Fibroblast of lung (primary cell): ENCODE measurements at regions not wholly inside any gene's neighbourhood (a gene's known extent, or its start where the extent isn't known, plus 50 kb on each side); places are given as distances from the start of the nearest gene placed in this dataset.

Source experiments
- DNase-seq, 2 donors: peaks; one replicate each; pipeline versions ENCODE4 v3.0.0 to v3.0.0-alpha.2; 2010; ENCODE audit warnings: low read depth in 2 of 2
- H2AFZ ChIP-seq: 2 replicates; pipeline ENCODE4 v1.5.1; 2012; ENCODE audit warnings: low read length, control low read depth, inconsistent platforms
- H3K27ac ChIP-seq: 2 replicates; pipeline ENCODE4 v1.5.1; 2011; ENCODE audit warnings: low read length, control low read depth; ENCODE audit not compliant: insufficient read depth
- H3K27me3 ChIP-seq: 2 replicates; pipeline ENCODE4 v1.5.1; 2011; ENCODE audit warnings: mild to moderate bottlenecking, low read length; ENCODE audit not compliant: control insufficient read depth, insufficient read depth
- H3K36me3 ChIP-seq: 2 replicates; pipeline ENCODE4 v1.5.1; 2011; ENCODE audit warnings: low read length; ENCODE audit not compliant: control insufficient read depth, insufficient read depth
- H3K4me1 ChIP-seq: 2 replicates; pipeline ENCODE4 v1.5.1; 2011; ENCODE audit warnings: low read length; ENCODE audit not compliant: control insufficient read depth, insufficient read depth; ENCODE audit errors: extremely low read depth
- H3K4me2 ChIP-seq: 2 replicates; pipeline ENCODE4 v1.5.1; 2011; ENCODE audit warnings: low read length, control low read depth; ENCODE audit not compliant: insufficient read depth; ENCODE audit errors: extremely low read depth
- H3K4me3 ChIP-seq, 4 experiments: fragments of 200-600 bp in 1 of 4; sonication (generic) in 1 of 4; replicated peaks in 1 of 4; 2 replicates each; pipeline ENCODE4 v1.5.1; 2011 to 2016; ENCODE audit warnings: low read length in 4 of 4, low read depth in 3 of 4, mild to moderate bottlenecking in 3 of 4, control low read depth in 2 of 4, inconsistent platforms in 1 of 4, mixed read lengths in 1 of 4; ENCODE audit not compliant: insufficient read depth in 1 of 4; ENCODE audit errors: control extremely low read depth in 1 of 4
- H3K79me2 ChIP-seq: 2 replicates; pipeline ENCODE4 v1.5.1; 2012; ENCODE audit warnings: mild to moderate bottlenecking, low read length, inconsistent platforms; ENCODE audit not compliant: control insufficient read depth, insufficient read depth
- H3K9ac ChIP-seq: 2 replicates; pipeline ENCODE4 v1.5.1; 2011; ENCODE audit warnings: mild to moderate bottlenecking, low read length, control low read depth; ENCODE audit not compliant: insufficient read depth
- H3K9me3 ChIP-seq: 2 replicates; pipeline ENCODE4 v1.5.1; 2012; ENCODE audit warnings: low read depth, low read length; ENCODE audit not compliant: control insufficient read depth, insufficient read depth
- H4K20me1 ChIP-seq: 2 replicates; pipeline ENCODE4 v1.5.1; 2011; ENCODE audit warnings: low read length; ENCODE audit not compliant: control insufficient read depth, insufficient read depth; ENCODE audit errors: extremely low read depth
- CTCF ChIP-seq, 2 donors: IDR thresholded peaks in 1 of 2; conservative IDR thresholded peaks in 1 of 2; 1 replicate in 1 of 2; 2 replicates in 1 of 2; pipeline ENCODE4 v1.5.1; 2011 to 2012; ENCODE audit warnings: low read length in 2 of 2, control low read depth in 1 of 2, inconsistent platforms in 1 of 2, low read depth in 1 of 2, mild to moderate bottlenecking in 1 of 2
- EZH2 ChIP-seq: IDR thresholded peaks from 2 replicates; pipeline ENCODE4 v1.5.1; 2012; ENCODE audit warnings: low read length, control low read depth, mild to moderate bottlenecking; ENCODE audit errors: missing control alignments

DNA sequence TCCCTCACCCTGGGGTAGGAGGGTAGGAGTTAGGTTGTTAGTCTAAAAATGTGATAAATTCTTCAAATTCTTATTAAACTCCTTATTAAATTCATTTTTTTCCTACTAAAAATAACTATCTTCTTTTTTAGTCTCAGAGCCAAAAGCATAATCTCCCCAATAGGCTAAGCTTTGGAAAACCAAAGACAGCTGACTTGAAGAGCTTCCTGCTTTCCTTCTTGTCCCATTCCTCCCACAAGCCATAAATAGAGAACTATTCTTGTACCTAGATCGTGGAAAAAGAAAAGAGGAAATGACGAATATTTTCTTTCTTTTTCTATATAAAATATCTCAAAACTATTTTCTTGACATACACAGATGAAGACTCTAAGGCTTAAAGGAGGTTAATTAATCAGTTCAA lies 486.9 kb downstream of the CDH8 start:
- Histone ChIP-seq H3K27me3 (no peaks in the 10 kb centered on the region), H3K36me3 (no peaks in the 10 kb centered on the region), H3K9ac (no peak overlapping the region), H3K4me1 (no peaks in the 10 kb centered on the region), H2AFZ (no peak overlapping the region), H3K79me2 (no peaks in the 10 kb centered on the region), H3K27ac (no peak overlapping the region), H4K20me1 (no peaks in the 10 kb centered on the region), H3K9me3 (no peaks in the 10 kb centered on the region), H3K4me3 (no peak overlapping the region), H3K4me2 (no peak overlapping the region)
- DNase-seq: no peak
- TF ChIP-seq EZH2 (no peak), CTCF (conservative IDR thresholded peaks at IDR 0.05 in 1 of 2, IDR thresholded peaks at IDR 0.05 in 1 of 2; ENCODE audit: low read depth in 1 of 2, low read length in 2 of 2) (no peak)

DNA sequence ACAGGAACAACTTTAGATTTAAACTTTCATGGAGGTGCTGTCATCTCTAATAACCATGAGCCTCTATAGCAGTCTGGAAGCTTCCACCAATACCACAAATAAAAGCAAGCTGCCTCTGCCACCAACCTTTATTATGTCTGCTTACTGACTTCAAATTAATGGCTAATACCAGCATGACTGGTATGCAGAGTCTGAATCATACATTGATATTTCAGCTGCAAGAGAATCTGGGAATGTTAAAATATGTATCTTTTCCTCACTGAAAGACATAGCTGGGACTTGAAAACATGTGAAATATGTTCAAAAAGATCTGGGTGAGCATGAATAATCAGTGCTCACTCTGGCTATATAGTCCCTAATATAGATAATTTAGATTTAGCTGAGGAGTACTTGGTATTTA lies 488.6 kb downstream of the CDH8 start:
- Histone ChIP-seq H3K27me3 (no peaks in the 10 kb centered on the region), H3K36me3 (no peaks in the 10 kb centered on the region), H3K4me2 (no peak overlapping the region), H2AFZ (no peak overlapping the region), H4K20me1 (no peaks in the 10 kb centered on the region), H3K79me2 (no peaks in the 10 kb centered on the region), H3K4me3 (no peak overlapping the region), H3K9ac (no peak overlapping the region), H3K9me3 (no peaks in the 10 kb centered on the region), H3K4me1 (no peaks in the 10 kb centered on the region), H3K27ac (no peak overlapping the region)
- TF ChIP-seq CTCF (conservative IDR thresholded peaks at IDR 0.05 in 1 of 2, IDR thresholded peaks at IDR 0.05 in 1 of 2; ENCODE audit: low read depth in 1 of 2, low read length in 2 of 2): no peak
- TF ChIP-seq EZH2: no peak
- no peak for DNase-seq

- H3K4me1 ChIP-seq: no peaks in the 10 kb centered on the region
- H3K27me3 ChIP-seq: no peaks in the 10 kb centered on the region
- H3K9me3 ChIP-seq: no peaks in the 10 kb centered on the region
- H3K4me2 ChIP-seq: no peak overlapping the region
- H2AFZ ChIP-seq: no peak overlapping the region
- no peaks in the 10 kb centered on the region for H4K20me1 ChIP-seq
- no peaks in the 10 kb centered on the region for H3K79me2 ChIP-seq
- H3K9ac ChIP-seq: no peak overlapping the region
- no peak overlapping the region for H3K27ac ChIP-seq
- no peak overlapping the region for H3K4me3 ChIP-seq
- no peak for TF ChIP-seq CTCF (conservative IDR thresholded peaks at IDR 0.05 in 1 of 2, IDR thresholded peaks at IDR 0.05 in 1 of 2; ENCODE audit: low read depth in 1 of 2, low read length in 2 of 2)
- TF ChIP-seq EZH2: no peak
- DNase-seq: no peak
- H3K36me3 ChIP-seq: no peaks in the 10 kb centered on the region
Measured at GRCh38 chr16:61544165-61544564, 492.1 kb downstream of the CDH8 start.
